ENCODE measurements at regions not wholly inside any gene's neighbourhood (a gene's known extent, or its start where the extent isn't known, plus 50 kb on each side); places are given as distances from the start of the nearest gene placed in this dataset.

DNA sequence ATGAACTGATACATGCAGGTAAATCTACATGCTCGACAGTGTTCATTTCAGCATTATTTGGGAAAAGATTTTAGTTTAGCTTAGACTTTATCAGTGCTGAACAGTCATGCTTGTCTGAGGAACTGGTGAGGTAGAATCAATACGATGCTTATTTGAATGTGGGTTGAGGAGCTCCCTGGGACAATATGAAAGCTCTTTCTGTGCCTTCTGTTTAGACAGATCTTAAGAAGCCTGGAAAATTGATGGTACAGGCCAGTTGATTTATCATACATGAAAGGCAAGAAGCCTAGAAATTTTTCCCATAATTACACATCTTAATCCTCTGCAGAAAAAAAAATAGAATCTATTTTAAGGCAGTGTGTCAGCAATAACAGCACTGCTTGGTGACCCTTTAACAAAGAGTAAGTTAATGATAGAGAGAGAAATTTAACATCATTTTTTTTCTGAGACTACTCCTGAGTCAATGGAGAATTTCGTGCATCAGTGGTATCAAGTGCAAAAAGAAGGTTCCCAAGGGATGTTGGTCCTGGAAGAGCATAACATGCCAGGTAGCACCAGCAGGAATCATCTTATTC lies 252.2 kb upstream of the CDH20 start:
- no peaks in the 10 kb centered on the region for H3K4me1 Mint-ChIP-seq
- Histone ChIP-seq H2BK15ac (ENCODE audit: low read depth, low read length) (no peak overlapping the region), H4K5ac (ENCODE audit: insufficient read length, low read depth, low read length) (no peak overlapping the region)

More for the DNA sequence above, 252.2 kb upstream of the CDH20 start:
- Histone ChIP-seq H3K79me2 (ENCODE audit: insufficient read depth, low read length) (no peaks in the 10 kb centered on the region), H4K8ac (replicated peaks; ENCODE audit: insufficient read length, low read depth, low read length) (no peak overlapping the region), H3K4me1 (ENCODE audit: insufficient read depth, low read length) (no peaks in the 10 kb centered on the region), H2BK120ac (ENCODE audit: low read depth, low read length, poor library complexity, severe bottlenecking) (no peak overlapping the region), H3K4ac (ENCODE audit: low read depth, low read length) (no peak overlapping the region), H3K14ac (ENCODE audit: insufficient read depth, low read length) (no peak overlapping the region), H3K18ac (ENCODE audit: insufficient read length, low read depth, low read length) (no peak overlapping the region), H3K9me3 (ENCODE audit: control insufficient read depth, low read depth, low read length) (no peaks in the 10 kb centered on the region), H3K27ac (ENCODE audit: insufficient read length, low read depth, low read length) (no peak overlapping the region), H3K56ac (ENCODE audit: insufficient read length, low read depth, low read length) (no peak overlapping the region), H3K4me2 (ENCODE audit: insufficient read depth, insufficient read length, low read length) (no peak overlapping the region), H2BK20ac (ENCODE audit: low read depth, low read length, poor library complexity, severe bottlenecking) (no peak overlapping the region), H3K23me2 (ENCODE audit: insufficient read length, low read depth, low read length, poor library complexity, severe bottlenecking) (no peaks in the 10 kb centered on the region), H2BK5ac (ENCODE audit: insufficient read length, low read length) (no peak overlapping the region), H4K20me1 (ENCODE audit: control insufficient read depth, insufficient read depth, insufficient read length) (no peaks in the 10 kb centered on the region), H4K91ac (ENCODE audit: insufficient read length, low read depth, low read length) (no peak overlapping the region), H3K9ac (ENCODE audit: extremely low read depth, insufficient read length, low read length) (no peak overlapping the region), H3K23ac (ENCODE audit: insufficient read length, low read depth, low read length) (no peak overlapping the region), H3T11ph (ENCODE audit: low read length) (no peak overlapping the region), H3K27me3 (ENCODE audit: insufficient read depth, low read length) (no peaks in the 10 kb centered on the region), H3K79me1 (ENCODE audit: insufficient read depth, low read depth, low read length, poor library complexity, severe bottlenecking) (no peaks in the 10 kb centered on the region), H2AK5ac (ENCODE audit: insufficient read length, low read length) (no peak overlapping the region), H2BK12ac (ENCODE audit: insufficient read length, low read depth, low read length) (no peak overlapping the region), H2AFZ (ENCODE audit: low read length) (no peak overlapping the region)
- DNase-seq, result no peak
- no CpG with 5 or more reads among the region's 3 CpGs for WGBS (ENCODE audit: extremely low coverage, insufficient read length, low lambda C conversion rate)
- no peaks in the 10 kb centered on the region for H3K27me3 Mint-ChIP-seq (ENCODE audit: low read depth)
- no peak overlapping the region for H3K4me3 Mint-ChIP-seq
- no peak overlapping the region for H3K27ac Mint-ChIP-seq
- peaks cover 0 to 4% of the 10 kb centered on the region in 2 experiments; a peak in 1 of 5 replicates for H3K9me3 Mint-ChIP-seq
- H3K36me3 Mint-ChIP-seq (ENCODE audit: insufficient read depth in 1 of 3, low read depth in 3 of 3), result no peaks in the 10 kb centered on the region
- TF ChIP-seq, protein P1, sequence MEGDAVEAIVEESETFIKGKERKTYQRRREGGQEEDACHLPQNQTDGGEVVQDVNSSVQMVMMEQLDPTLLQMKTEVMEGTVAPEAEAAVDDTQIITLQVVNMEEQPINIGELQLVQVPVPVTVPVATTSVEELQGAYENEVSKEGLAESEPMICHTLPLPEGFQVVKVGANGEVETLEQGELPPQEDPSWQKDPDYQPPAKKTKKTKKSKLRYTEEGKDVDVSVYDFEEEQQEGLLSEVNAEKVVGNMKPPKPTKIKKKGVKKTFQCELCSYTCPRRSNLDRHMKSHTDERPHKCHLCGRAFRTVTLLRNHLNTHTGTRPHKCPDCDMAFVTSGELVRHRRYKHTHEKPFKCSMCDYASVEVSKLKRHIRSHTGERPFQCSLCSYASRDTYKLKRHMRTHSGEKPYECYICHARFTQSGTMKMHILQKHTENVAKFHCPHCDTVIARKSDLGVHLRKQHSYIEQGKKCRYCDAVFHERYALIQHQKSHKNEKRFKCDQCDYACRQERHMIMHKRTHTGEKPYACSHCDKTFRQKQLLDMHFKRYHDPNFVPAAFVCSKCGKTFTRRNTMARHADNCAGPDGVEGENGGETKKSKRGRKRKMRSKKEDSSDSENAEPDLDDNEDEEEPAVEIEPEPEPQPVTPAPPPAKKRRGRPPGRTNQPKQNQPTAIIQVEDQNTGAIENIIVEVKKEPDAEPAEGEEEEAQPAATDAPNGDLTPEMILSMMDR (conservative IDR thresholded peaks at IDR 0.05), result no peak
